HTR-8/SVneo (cell line): ENCODE measurements at regions not wholly inside any gene's neighbourhood (a gene's known extent, or its start where the extent isn't known, plus 50 kb on each side); places are given as distances from the start of the nearest gene placed in this dataset.

Source experiments
- DNase-seq: peaks from one replicate; pipeline ENCODE4 v3.0.0; 2011; ENCODE audit warnings: low spot score, mixed read lengths; ENCODE audit not compliant: insufficient read length
- FAIRE-seq: peaks from 2 replicates; lab custom pipeline; 2011; peaks lifted over from hg19 to GRCh38; lab: Jason Lieb, UNC

DNA sequence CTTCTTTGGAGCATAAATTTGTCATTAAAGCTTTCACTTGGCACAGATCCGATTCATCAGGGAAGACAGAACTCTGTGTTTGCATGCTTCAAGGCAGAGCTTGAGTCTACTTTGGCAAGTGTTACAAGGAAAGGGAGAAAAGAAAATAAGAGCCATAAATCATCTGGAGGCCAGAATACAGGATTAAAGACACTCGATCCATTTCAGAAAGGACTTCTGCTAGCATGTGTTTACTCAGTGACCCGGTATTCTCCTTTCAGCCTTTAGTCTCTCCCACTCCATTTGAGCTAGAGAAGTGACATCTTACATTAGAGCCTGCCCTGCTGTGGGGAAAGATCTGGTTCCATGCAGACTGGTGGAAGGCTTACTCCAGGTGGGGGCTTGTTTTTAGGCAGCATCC, 306.4 kb downstream of the KLF5 start:
- no peak for DNase-seq
- no peak for FAIRE-seq

GRCh38 chr13:73364736-73365135, 305.9 kb downstream of the KLF5 start:
- DNase-seq (no peak), FAIRE-seq (no peak)

DNA sequence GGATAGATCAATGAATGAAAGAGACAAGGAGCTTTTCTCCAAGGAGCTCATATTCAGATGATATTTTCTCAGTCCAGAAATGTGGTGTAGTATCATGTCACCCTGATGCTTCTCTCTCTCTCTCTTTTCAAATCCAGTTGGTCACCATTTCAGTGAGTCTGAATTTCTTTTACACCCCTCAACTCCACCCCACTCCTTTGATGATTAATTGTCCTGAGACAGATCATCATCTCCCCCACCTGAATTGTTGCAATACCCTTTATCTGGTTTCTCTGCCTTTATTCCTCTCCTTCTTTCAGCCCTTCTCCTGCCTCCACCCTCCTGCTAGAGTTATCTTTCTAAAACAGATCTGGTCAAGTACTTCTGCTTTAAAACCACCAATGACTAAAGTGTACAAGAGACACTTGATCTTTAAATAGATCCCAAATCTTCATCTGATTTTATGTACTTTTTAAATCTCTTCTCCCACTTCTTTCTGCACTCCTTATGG, 299.8 kb downstream of the KLF5 start:
- FAIRE-seq (no peak), DNase-seq (no peak)

- DNase-seq = no peak
- FAIRE-seq = no peak
These were observed 296.3 kb downstream of the KLF5 start for GRCh38 chr13:73355134-73355533.

- DNase-seq (no peak), FAIRE-seq (no peak)
These were observed 292.9 kb downstream of the KLF5 start for GRCh38 chr13:73351730-73352129.

GRCh38 chr13:73341748-73342147, 282.9 kb downstream of the KLF5 start:
- no peak for FAIRE-seq
- peak; percentile 3 for DNase-seq

DNA sequence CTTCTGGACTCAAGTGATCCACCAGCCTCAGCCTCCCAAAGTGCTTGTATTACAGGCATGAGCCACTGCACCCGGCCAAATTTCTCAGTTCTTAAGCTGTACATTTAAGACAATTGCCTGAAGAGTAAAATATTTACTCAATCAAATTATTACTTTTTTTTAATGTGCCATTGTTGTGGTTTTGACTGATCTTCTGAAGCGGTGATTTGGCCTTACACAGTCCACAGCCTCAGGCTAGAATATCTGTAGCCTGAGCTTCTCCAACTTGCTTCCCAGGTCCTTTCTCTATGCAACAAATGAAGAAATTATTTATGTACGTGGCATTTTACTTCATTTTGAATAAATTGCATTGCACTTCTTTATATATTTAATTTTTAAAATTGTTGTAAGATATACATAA, 281.3 kb downstream of the KLF5 start:
- no peak for FAIRE-seq
- no peak for DNase-seq

- FAIRE-seq = no peak
- no peak for DNase-seq
These were observed 280.3 kb downstream of the KLF5 start for GRCh38 chr13:73339086-73339485.

- no peak for DNase-seq
- no peak for FAIRE-seq
These were observed 279.6 kb downstream of the KLF5 start for GRCh38 chr13:73338389-73338788.

DNA sequence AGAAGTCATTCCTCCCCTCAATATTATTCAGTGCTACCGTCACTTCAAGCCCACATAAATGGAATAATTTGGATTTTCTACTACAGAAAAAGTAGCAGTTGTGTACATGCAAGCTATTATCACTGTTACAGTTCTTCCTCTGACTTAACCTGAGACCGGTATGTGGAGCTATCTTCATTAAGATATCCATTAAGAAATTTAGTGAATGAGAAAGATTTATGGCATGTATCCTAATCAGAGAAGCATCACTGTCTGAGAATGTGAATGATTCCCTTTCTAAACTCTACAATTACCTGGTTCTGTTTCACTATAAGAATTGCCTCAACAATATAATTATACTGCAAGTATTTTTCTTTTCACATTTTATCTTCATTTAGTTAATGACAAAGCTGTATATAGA, 278.7 kb downstream of the KLF5 start:
- no peak for DNase-seq
- FAIRE-seq = no peak

DNA sequence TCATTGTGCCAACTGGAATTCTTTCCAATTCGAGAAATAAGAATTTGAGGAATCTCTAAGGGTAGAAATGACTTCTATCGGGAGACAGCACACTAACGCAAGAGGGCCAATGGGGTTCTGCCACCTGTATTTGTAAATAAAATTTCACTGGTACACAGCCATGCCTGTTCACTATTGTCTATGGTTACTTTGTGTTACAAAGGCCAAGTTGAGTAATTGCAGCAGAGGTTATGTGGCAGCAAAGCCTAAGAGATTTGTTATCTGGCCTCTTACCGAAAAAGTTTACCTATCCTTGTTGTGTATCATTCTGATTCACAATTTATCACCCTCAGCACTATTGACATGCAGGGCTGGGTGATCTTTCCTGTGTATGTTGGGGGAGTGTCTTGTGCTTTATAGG, 278.0 kb downstream of the KLF5 start:
- no peak for DNase-seq
- no peak for FAIRE-seq

DNA sequence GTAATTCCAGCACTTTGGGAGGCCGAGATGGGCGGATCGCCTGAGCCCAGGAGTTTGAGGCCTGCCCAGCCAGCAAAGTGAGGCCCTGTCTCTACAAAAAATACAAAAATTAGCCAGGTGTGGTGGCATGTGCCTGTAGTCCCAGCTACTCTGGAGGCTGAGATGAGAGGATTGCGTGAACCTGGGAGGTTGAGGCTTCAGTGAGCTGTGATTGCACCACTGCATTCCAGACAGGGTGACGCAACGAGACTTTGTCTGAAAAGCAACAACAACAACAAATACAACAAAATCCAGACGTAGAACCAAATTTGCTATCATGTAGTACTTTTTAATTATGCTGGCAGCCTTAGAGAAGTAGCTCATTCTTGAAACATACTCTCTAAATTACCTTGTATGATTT, 277.1 kb downstream of the KLF5 start:
- DNase-seq (no peak), FAIRE-seq (no peak)

GRCh38 chr13:73335210-73335609, 276.4 kb downstream of the KLF5 start:
- DNase-seq = no peak
- no peak for FAIRE-seq

DNA sequence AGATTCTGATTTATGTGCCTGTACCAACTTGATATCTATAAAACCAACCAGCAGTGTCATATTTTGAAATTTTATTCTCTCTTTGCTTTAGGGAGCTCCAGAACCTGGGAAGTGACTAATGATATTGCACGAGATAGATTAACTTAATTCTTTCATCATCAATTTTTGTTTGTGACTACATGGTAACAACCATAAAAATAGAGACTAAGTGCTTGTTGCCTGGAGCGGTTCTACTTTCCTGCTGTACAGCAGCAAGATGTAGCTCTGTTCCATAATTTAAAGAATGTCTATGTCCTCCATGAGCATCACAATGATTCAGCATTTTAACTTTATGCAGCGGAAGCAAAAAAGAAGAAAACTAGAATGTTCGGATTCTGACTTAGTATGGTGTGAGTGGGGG, 275.6 kb downstream of the KLF5 start:
- FAIRE-seq (no peak), DNase-seq (no peak)

GRCh38 chr13:73331556-73331955, 272.8 kb downstream of the KLF5 start:
- no peak for FAIRE-seq
- no peak for DNase-seq

GRCh38 chr13:73329355-73329754, 270.6 kb downstream of the KLF5 start:
- FAIRE-seq = no peak
- no peak for DNase-seq

DNA sequence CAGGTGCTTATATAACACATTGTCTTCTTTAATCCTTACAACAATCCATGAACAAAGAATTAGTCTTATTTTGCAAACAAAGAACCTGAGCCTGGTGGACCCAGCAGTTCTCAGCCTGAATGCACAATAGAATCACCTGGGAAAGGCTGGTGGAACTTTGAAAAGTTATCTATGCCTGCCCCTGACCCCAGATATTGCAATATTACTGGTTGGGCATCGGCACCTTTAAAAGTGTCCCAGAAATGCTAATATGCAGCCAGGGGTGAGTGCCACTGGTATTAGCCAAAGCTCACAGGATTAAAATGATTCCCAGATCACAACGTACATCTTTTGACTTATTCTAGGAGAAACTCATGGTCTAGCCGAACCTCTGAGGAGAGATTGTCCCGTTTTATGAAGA, 268.8 kb downstream of the KLF5 start:
- DNase-seq = no peak
- FAIRE-seq = no peak

- FAIRE-seq (no peak), DNase-seq (no peak)
These were observed 267.1 kb downstream of the KLF5 start for GRCh38 chr13:73325723-73326558.

DNA sequence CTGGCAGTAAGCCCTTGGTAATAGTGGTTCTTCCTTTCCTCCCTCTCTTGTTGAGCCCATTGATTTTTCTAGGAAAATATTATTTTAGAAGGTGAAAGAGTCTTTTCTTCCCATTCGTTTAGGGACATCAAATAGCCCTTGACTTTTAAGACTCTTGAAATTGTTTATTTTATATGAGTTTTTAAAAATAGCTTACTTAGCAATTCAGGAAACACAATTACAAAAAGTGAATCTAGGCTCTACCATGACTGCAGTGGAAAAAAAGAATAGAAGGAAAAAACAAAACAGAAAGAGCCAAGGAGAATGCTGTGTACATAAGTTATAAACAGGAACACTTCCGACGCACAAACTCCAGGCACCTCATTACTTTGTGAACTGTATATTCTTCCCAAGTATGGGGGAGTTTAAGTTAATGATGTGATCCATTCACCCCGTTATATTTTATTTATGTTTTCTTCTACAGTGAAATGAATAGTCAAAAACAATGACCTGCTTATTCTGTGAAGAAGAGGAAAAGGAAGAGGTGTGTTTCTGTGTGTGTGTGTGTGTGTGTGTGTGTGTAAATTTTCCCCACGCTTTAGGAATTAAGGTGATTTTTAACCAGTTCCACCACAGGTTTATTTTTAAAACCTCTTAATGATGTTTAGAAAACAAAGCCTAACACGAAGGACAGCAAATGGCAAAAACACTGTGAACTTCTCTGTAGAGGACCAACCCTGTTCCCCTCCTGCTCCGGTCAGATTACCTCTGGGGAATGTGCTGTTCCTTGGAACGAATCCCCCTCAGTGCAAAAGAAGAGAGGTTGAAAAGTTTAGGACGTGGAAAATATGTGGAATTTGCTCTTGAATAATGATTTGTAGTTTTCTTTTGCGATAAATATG, 266.3 kb downstream of the KLF5 start:
- FAIRE-seq (no peak), DNase-seq (no peak)

GRCh38 chr13:73323615-73324014, 264.8 kb downstream of the KLF5 start:
- FAIRE-seq (no peak), DNase-seq (no peak)

DNA sequence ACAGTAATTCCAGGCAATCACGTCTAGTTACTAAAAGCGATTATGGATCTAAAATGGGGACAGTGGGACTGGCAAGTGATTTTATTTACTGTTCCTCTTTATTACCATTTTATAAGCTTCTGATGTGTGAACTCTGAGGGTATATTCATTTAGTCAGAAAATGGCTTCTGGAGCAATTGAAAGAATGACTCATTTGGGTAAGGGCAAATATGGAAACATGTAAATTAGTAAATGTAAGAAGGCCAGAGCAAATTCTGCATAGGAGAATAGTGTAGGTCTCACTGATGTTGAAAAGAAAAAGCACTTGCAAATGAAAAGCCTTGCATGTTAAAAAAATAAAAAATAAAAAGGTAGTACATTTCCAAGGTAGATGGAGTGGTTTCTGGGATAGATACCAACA, 262.2 kb downstream of the KLF5 start:
- FAIRE-seq (no peak), DNase-seq (no peak)
